ENCODE measurements at regions not wholly inside any gene's neighbourhood (a gene's known extent, or its start where the extent isn't known, plus 50 kb on each side); places are given as distances from the start of the nearest gene placed in this dataset.

- DNase-seq: no peak
- no peaks in the 10 kb centered on the region for H3K27me3 ChIP-seq
- H3K4me1 ChIP-seq (ENCODE audit: insufficient read depth): peaks cover 6% of the 10 kb centered on the region
- no peaks in the 10 kb centered on the region for H3K9me3 ChIP-seq
- intact Hi-C loops (cut with DNase I): no loop called here
- TF ChIP-seq, protein P1, sequence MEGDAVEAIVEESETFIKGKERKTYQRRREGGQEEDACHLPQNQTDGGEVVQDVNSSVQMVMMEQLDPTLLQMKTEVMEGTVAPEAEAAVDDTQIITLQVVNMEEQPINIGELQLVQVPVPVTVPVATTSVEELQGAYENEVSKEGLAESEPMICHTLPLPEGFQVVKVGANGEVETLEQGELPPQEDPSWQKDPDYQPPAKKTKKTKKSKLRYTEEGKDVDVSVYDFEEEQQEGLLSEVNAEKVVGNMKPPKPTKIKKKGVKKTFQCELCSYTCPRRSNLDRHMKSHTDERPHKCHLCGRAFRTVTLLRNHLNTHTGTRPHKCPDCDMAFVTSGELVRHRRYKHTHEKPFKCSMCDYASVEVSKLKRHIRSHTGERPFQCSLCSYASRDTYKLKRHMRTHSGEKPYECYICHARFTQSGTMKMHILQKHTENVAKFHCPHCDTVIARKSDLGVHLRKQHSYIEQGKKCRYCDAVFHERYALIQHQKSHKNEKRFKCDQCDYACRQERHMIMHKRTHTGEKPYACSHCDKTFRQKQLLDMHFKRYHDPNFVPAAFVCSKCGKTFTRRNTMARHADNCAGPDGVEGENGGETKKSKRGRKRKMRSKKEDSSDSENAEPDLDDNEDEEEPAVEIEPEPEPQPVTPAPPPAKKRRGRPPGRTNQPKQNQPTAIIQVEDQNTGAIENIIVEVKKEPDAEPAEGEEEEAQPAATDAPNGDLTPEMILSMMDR (IDR thresholded peaks at IDR 0.05): no peak
- TF ChIP-seq POLR2A (IDR thresholded peaks at IDR 0.05) (no peak), EP300 (IDR thresholded peaks at IDR 0.05) (no peak)
- 53 to 64% (median 58%) methylated on average over 7 of the region's 7 CpGs for WGBS, 3 donors
- no peak overlapping the region for H3K4me3 ChIP-seq
- H3K36me3 ChIP-seq: no peaks in the 10 kb centered on the region
- no peak overlapping the region for H3K27ac ChIP-seq
These were observed 630.3 kb upstream of the ARID1B start for GRCh38 chr6:156146891-156147290.

GRCh38 chr6:156131221-156131903, 645.8 kb upstream of the ARID1B start:
- no peak for TF ChIP-seq POLR2A (IDR thresholded peaks at IDR 0.05)
- TF ChIP-seq, protein P1 (IDR thresholded peaks at IDR 0.05): no peak
- TF ChIP-seq EP300 (IDR thresholded peaks at IDR 0.05): no peak
- 74 to 77% (median 76%) methylated on average over 6 of the region's 6 CpGs for WGBS, 3 donors
- no peaks in the 10 kb centered on the region for H3K4me1 ChIP-seq (ENCODE audit: insufficient read depth)
- intact Hi-C loops (cut with DNase I): no loop called here
- no peaks in the 10 kb centered on the region for H3K27me3 ChIP-seq
- H3K9me3 ChIP-seq: no peaks in the 10 kb centered on the region
- H3K36me3 ChIP-seq: no peaks in the 10 kb centered on the region
- no peak overlapping the region for H3K4me3 ChIP-seq
- no peak overlapping the region for H3K27ac ChIP-seq
- no peak for DNase-seq

DNA sequence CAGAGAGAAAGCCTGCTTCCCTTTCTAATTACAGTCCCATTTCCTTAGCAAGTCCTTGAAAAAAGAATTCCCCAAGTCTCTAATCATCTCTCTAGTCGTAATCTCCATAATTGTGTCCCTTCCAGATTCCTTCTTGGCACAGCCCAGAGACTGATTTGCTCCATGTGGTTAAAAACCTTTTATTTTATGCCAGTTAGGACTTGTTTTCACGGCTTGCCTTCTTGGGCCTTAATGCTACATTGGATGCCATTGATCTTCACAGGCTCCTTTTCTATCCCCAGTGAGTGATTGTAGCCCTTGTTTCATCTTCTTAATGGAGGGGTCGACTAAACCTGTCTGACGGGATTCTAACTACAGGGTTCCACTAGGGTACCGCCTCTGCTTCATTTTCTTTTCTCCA, 650.6 kb upstream of the ARID1B start:
- no peaks in the 10 kb centered on the region for H3K4me1 ChIP-seq (ENCODE audit: insufficient read depth)
- TF ChIP-seq, protein P1 (IDR thresholded peaks at IDR 0.05): no peak
- TF ChIP-seq EP300 (IDR thresholded peaks at IDR 0.05) (no peak), POLR2A (IDR thresholded peaks at IDR 0.05) (no peak)
- no peaks in the 10 kb centered on the region for H3K27me3 ChIP-seq
- WGBS, 3 donors: 36 to 37% (median 37%) methylated on average over 5 of the region's 5 CpGs
- intact Hi-C loops (cut with DNase I): no loop called here
- H3K27ac ChIP-seq: peak overlapping the region in 1 of 2 donors; percentile 13
- no peaks in the 10 kb centered on the region for H3K9me3 ChIP-seq
- DNase-seq: no peak
- H3K36me3 ChIP-seq: no peaks in the 10 kb centered on the region
- no peak overlapping the region for H3K4me3 ChIP-seq

GRCh38 chr6:156125844-156126243, 651.3 kb upstream of the ARID1B start:
- Histone ChIP-seq H3K4me1 (ENCODE audit: insufficient read depth) (no peaks in the 10 kb centered on the region), H3K27ac (peak overlapping the region in 1 of 2 donors; percentile 13), H3K9me3 (no peaks in the 10 kb centered on the region), H3K4me3 (no peak overlapping the region), H3K27me3 (no peaks in the 10 kb centered on the region), H3K36me3 (no peaks in the 10 kb centered on the region)
- intact Hi-C loops (cut with DNase I): no loop called here
- WGBS, 3 donors: 4 to 19% (median 15%) methylated on average over 2 of the region's 2 CpGs
- DNase-seq: no peak
- TF ChIP-seq POLR2A (IDR thresholded peaks at IDR 0.05) (no peak), EP300 (IDR thresholded peaks at IDR 0.05) (no peak)
- TF ChIP-seq, protein P1 (IDR thresholded peaks at IDR 0.05): no peak
